OCI-LY7 (cell line): ENCODE measurements at regions not wholly inside any gene's neighbourhood (a gene's known extent, or its start where the extent isn't known, plus 50 kb on each side); places are given as distances from the start of the nearest gene placed in this dataset.

Experiments
- BruUV-seq: library from RNA; stranded (reverse); fragments of 400-500 nt; replicated peaks from 2 replicates; lab custom pipeline; 2021; lab: Mats Ljungman, UMichigan
- CTCF ChIA-PET: fragments of 300-600 bp; sonication (Branson Sonifier 250); formaldehyde crosslinking; loops from one replicate; lab custom pipeline; 2022; ENCODE audit warnings: antibody characterized with exemption; ENCODE audit not compliant: unreplicated experiment; lab: Charles Lee
- POLR2A ChIA-PET: fragments of 300-600 bp; sonication (Branson Sonifier 250); formaldehyde crosslinking; loops from one replicate; lab custom pipeline; 2022; ENCODE audit warnings: antibody characterized with exemption; lab: Charles Lee
- DNase-seq: peaks from one replicate; pipeline ENCODE4 v3.0.0-alpha.2; 2015; ENCODE audit warnings: low spot score
- H2AFZ ChIP-seq: fragments of 200-600 bp; sonication (generic), shearing (Covaris generic); 2 replicates; pipeline ENCODE4 v1.6.1; 2014; ENCODE audit warnings: mild to moderate bottlenecking, antibody characterized with exemption, low read length, moderate library complexity
- H3K27ac ChIP-seq: fragments of 200-600 bp; sonication (generic); 2 replicates; pipeline ENCODE4 v1.5.1; 2014; ENCODE audit warnings: mixed run types, low read depth, mild to moderate bottlenecking, moderate library complexity, low read length, inconsistent platforms; ENCODE audit not compliant: poor library complexity, severe bottlenecking
- H3K36me3 ChIP-seq: fragments of 200-600 bp; sonication (generic); 2 replicates; pipeline ENCODE4 v1.6.1; 2014; ENCODE audit warnings: mild to moderate bottlenecking, antibody characterized with exemption, low read length, moderate library complexity, mixed read lengths; ENCODE audit not compliant: insufficient read depth
- H3K4me1 ChIP-seq: fragments of 200-600 bp; sonication (generic); 2 replicates; pipeline ENCODE4 v1.5.1; 2014; ENCODE audit warnings: mild to moderate bottlenecking, low read length; ENCODE audit not compliant: insufficient read depth, poor library complexity, severe bottlenecking
- H3K4me2 ChIP-seq: fragments of 200-600 bp; sonication (generic); 2 replicates; pipeline ENCODE4 v1.6.1; 2014; ENCODE audit warnings: mild to moderate bottlenecking, low read length
- H3K4me3 ChIP-seq: fragments of 200-600 bp; sonication (generic); 2 replicates; pipeline ENCODE4 v1.5.1; 2014; ENCODE audit warnings: mild to moderate bottlenecking, low read depth, low read length; ENCODE audit not compliant: poor library complexity, severe bottlenecking
- H3K79me2 ChIP-seq: fragments of 200-600 bp; sonication (generic); 2 replicates; pipeline ENCODE4 v1.6.1; 2016; ENCODE audit warnings: low read depth, mild to moderate bottlenecking, low read length, moderate library complexity, mixed read lengths; ENCODE audit not compliant: insufficient read depth
- H3K9me2 ChIP-seq: fragments of 200-600 bp; sonication (generic); 2 replicates; pipeline ENCODE4 v1.6.1; 2016; ENCODE audit warnings: mild to moderate bottlenecking, low read length, mixed read lengths; ENCODE audit not compliant: insufficient read depth
- H3K9me3 ChIP-seq: fragments of 200-600 bp; sonication (generic); 2 replicates; pipeline ENCODE4 v1.6.1; 2014; ENCODE audit warnings: mild to moderate bottlenecking, mixed run types, low read length, mixed read lengths
- H4K20me1 ChIP-seq: fragments of 200-600 bp; sonication (generic); 2 replicates; pipeline ENCODE4 v1.6.1; 2014; ENCODE audit warnings: mild to moderate bottlenecking, antibody characterized with exemption, low read length, moderate library complexity, mixed read lengths; ENCODE audit not compliant: insufficient read depth
- CTCF ChIP-seq: fragments of 200-600 bp; sonication (generic); conservative IDR thresholded peaks from 2 replicates; pipeline ENCODE4 v1.5.1; 2014; ENCODE audit warnings: mild to moderate bottlenecking, antibody characterized with exemption, low read length, moderate library complexity, mixed read lengths
- EZH2phosphoT487 ChIP-seq: fragments of 200-600 bp; sonication (generic); IDR thresholded peaks from 2 replicates; pipeline ENCODE4 v1.6.1; 2018; ENCODE audit warnings: low read depth, borderline replicate concordance, mild to moderate bottlenecking, mixed run types, antibody characterized with exemption, low read length, moderate library complexity, mixed read lengths
- intact Hi-C: fragments of 100-400 bp; cut with micrococcal nuclease; formaldehyde crosslinking; loops from one replicate; pipeline ENCODE4 v1.10.0; 2022; ENCODE audit not compliant: unreplicated experiment

- Histone ChIP-seq H3K9me3 (no peaks in the 10 kb centered on the region), H4K20me1 (no peaks in the 10 kb centered on the region), H3K4me3 (no peak overlapping the region), H3K79me2 (no peaks in the 10 kb centered on the region), H2AFZ (no peak overlapping the region), H3K36me3 (no peaks in the 10 kb centered on the region), H3K27ac (no peak overlapping the region), H3K4me2 (no peak overlapping the region), H3K9me2 (no peaks in the 10 kb centered on the region), H3K4me1 (no peaks in the 10 kb centered on the region)
- ChIA-PET CTCF (no interaction called here), POLR2A (no interaction called here)
- TF ChIP-seq CTCF, result no peak
- TF ChIP-seq EZH2phosphoT487, result no peak
- no TSS peak for BruUV-seq
- intact Hi-C loops, result no loop called here
- no peak for DNase-seq
Measured at GRCh38 chr1:29516063-29516820, 279.9 kb downstream of the PTPRU start.

GRCh38 chr1:29515170-29515955 is 279.0 kb downstream of the PTPRU start:
- ChIA-PET POLR2A (no interaction called here), CTCF (no interaction called here)
- Histone ChIP-seq H3K9me3 (no peaks in the 10 kb centered on the region), H3K4me1 (no peaks in the 10 kb centered on the region), H3K27ac (no peak overlapping the region), H3K4me3 (no peak overlapping the region), H2AFZ (no peak overlapping the region), H3K79me2 (no peaks in the 10 kb centered on the region), H4K20me1 (no peaks in the 10 kb centered on the region), H3K36me3 (no peaks in the 10 kb centered on the region), H3K9me2 (no peaks in the 10 kb centered on the region), H3K4me2 (no peak overlapping the region)
- intact Hi-C loops, result no loop called here
- TF ChIP-seq EZH2phosphoT487 (no peak), CTCF (no peak)
- no TSS peak for BruUV-seq
- DNase-seq, result no peak
